ENCODE measurements at regions not wholly inside any gene's neighbourhood (a gene's known extent, or its start where the extent isn't known, plus 50 kb on each side); places are given as distances from the start of the nearest gene placed in this dataset.

- Histone ChIP-seq H3K4me3 (ENCODE audit: low read length, poor library complexity, severe bottlenecking) (no peak overlapping the region), H3K36me3 (ENCODE audit: insufficient read depth, low read length) (no peaks in the 10 kb centered on the region), H3K4me2 (ENCODE audit: low read depth, low read length, poor library complexity, severe bottlenecking) (no peak overlapping the region), H3K9ac (ENCODE audit: low read depth, low read length, poor library complexity, severe bottlenecking) (no peak overlapping the region), H3K9me3 (ENCODE audit: insufficient read depth, low read depth, low read length) (no peaks in the 10 kb centered on the region), H4K20me1 (ENCODE audit: insufficient read depth, low read length, poor library complexity, severe bottlenecking) (no peaks in the 10 kb centered on the region), H3K9me2 (replicated peaks; ENCODE audit: low read depth, low read length) (no peaks in the 10 kb centered on the region), H3K27me3 (ENCODE audit: insufficient read depth, low read length, poor library complexity, severe bottlenecking) (no peaks in the 10 kb centered on the region), H3F3A (ENCODE audit: low read depth) (no peaks in the 10 kb centered on the region), H3K79me2 (ENCODE audit: insufficient read depth, low read length) (no peaks in the 10 kb centered on the region), H2AFZ (ENCODE audit: low read length) (no peak overlapping the region), H3K4me1 (ENCODE audit: insufficient read depth, low read length, poor library complexity, severe bottlenecking) (peaks cover 28% of the 10 kb centered on the region)
- TF ChIP-seq EZH2phosphoT487 (IDR thresholded peaks at IDR 0.05; ENCODE audit: borderline replicate concordance) (no peak), CTCF (conservative IDR thresholded peaks at IDR 0.05; ENCODE audit: low read length) (no peak)
Observed at GRCh38 chr3:193771011-193771652, 178.1 kb downstream of the OPA1 start.

GRCh38 chr3:193771653-193772421 is 178.8 kb downstream of the OPA1 start:
- Histone ChIP-seq H3K9ac (ENCODE audit: low read depth, low read length, poor library complexity, severe bottlenecking) (no peak overlapping the region), H2AFZ (ENCODE audit: low read length) (no peak overlapping the region), H3K4me3 (ENCODE audit: low read length, poor library complexity, severe bottlenecking) (no peak overlapping the region), H3K4me1 (ENCODE audit: insufficient read depth, low read length, poor library complexity, severe bottlenecking) (peaks cover 34% of the 10 kb centered on the region), H3K9me2 (replicated peaks; ENCODE audit: low read depth, low read length) (no peaks in the 10 kb centered on the region), H3K36me3 (ENCODE audit: insufficient read depth, low read length) (no peaks in the 10 kb centered on the region), H3K27me3 (ENCODE audit: insufficient read depth, low read length, poor library complexity, severe bottlenecking) (no peaks in the 10 kb centered on the region), H4K20me1 (ENCODE audit: insufficient read depth, low read length, poor library complexity, severe bottlenecking) (no peaks in the 10 kb centered on the region), H3K9me3 (ENCODE audit: insufficient read depth, low read depth, low read length) (no peaks in the 10 kb centered on the region), H3K4me2 (ENCODE audit: low read depth, low read length, poor library complexity, severe bottlenecking) (no peak overlapping the region), H3F3A (ENCODE audit: low read depth) (no peaks in the 10 kb centered on the region), H3K79me2 (ENCODE audit: insufficient read depth, low read length) (no peaks in the 10 kb centered on the region)
- no peak for TF ChIP-seq EZH2phosphoT487 (IDR thresholded peaks at IDR 0.05; ENCODE audit: borderline replicate concordance)
- no peak for TF ChIP-seq CTCF (conservative IDR thresholded peaks at IDR 0.05; ENCODE audit: low read length)

GRCh38 chr3:193772422-193772763 is 179.4 kb downstream of the OPA1 start:
- H3K9me3 ChIP-seq (ENCODE audit: insufficient read depth, low read depth, low read length), result no peaks in the 10 kb centered on the region
- H3K4me2 ChIP-seq (ENCODE audit: low read depth, low read length, poor library complexity, severe bottlenecking), result no peak overlapping the region
- TF ChIP-seq EZH2phosphoT487 (IDR thresholded peaks at IDR 0.05; ENCODE audit: borderline replicate concordance), result no peak
- TF ChIP-seq CTCF (conservative IDR thresholded peaks at IDR 0.05; ENCODE audit: low read length), result no peak
- H2AFZ ChIP-seq (ENCODE audit: low read length), result no peak overlapping the region
- peaks cover 34% of the 10 kb centered on the region for H3K4me1 ChIP-seq (ENCODE audit: insufficient read depth, low read length, poor library complexity, severe bottlenecking)
- H3K4me3 ChIP-seq (ENCODE audit: low read length, poor library complexity, severe bottlenecking), result no peak overlapping the region
- no peaks in the 10 kb centered on the region for H3F3A ChIP-seq (ENCODE audit: low read depth)
- no peaks in the 10 kb centered on the region for H3K27me3 ChIP-seq (ENCODE audit: insufficient read depth, low read length, poor library complexity, severe bottlenecking)
- no peaks in the 10 kb centered on the region for H3K36me3 ChIP-seq (ENCODE audit: insufficient read depth, low read length)
- no peaks in the 10 kb centered on the region for H4K20me1 ChIP-seq (ENCODE audit: insufficient read depth, low read length, poor library complexity, severe bottlenecking)
- H3K9ac ChIP-seq (ENCODE audit: low read depth, low read length, poor library complexity, severe bottlenecking), result no peak overlapping the region
- no peaks in the 10 kb centered on the region for H3K79me2 ChIP-seq (ENCODE audit: insufficient read depth, low read length)
- H3K9me2 ChIP-seq (replicated peaks; ENCODE audit: low read depth, low read length), result no peaks in the 10 kb centered on the region
